Caco-2 (cell line): ENCODE measurements at regions not wholly inside any gene's neighbourhood (a gene's known extent, or its start where the extent isn't known, plus 50 kb on each side); places are given as distances from the start of the nearest gene placed in this dataset.

Experiments used
- BruUV-seq: library from RNA; stranded (reverse); fragments of 400-500 nt; replicated peaks from 2 replicates; lab custom pipeline; 2021; lab: Mats Ljungman, UMichigan
- CTCF ChIA-PET: fragments of 300-600 bp; sonication (Branson Sonifier 250); formaldehyde crosslinking; loops from one replicate; lab custom pipeline; 2022; ENCODE audit warnings: antibody characterized with exemption; lab: Charles Lee
- POLR2A ChIA-PET: fragments of 300-600 bp; sonication (Branson Sonifier 250); formaldehyde crosslinking; loops from one replicate; lab custom pipeline; 2022; ENCODE audit warnings: antibody characterized with exemption; lab: Charles Lee
- DNase-seq, 2 experiments: peaks; one replicate each; pipeline versions ENCODE4 v3.0.0 to v3.0.0-alpha.2; 2020 to 2022
- H3K27me3 ChIP-seq: replicated peaks from 2 replicates; pipeline ENCODE4 v1.6.0; 2011; ENCODE audit warnings: low read length; ENCODE audit not compliant: control insufficient read depth, insufficient read depth
- H3K36me3 ChIP-seq: 2 replicates; pipeline ENCODE4 v1.5.1; 2011; ENCODE audit warnings: low read length; ENCODE audit not compliant: control insufficient read depth, insufficient read depth
- H3K4me1 ChIP-seq: fragments of 250-450 bp; sonication (Bioruptor Pico); 2 replicates; pipeline ENCODE4 v1.5.1; 2020; ENCODE audit warnings: mild to moderate bottlenecking
- H3K4me3 ChIP-seq: 2 replicates; pipeline ENCODE4 v1.5.1; 2011; ENCODE audit warnings: low read depth, mild to moderate bottlenecking, control low read depth, low read length
- H3K9me3 ChIP-seq: fragments of 250-450 bp; sonication (Bioruptor Pico); 2 replicates; pipeline ENCODE4 v1.5.1; 2020; ENCODE audit warnings: mild to moderate bottlenecking, moderate library complexity
- H3K27ac Mint-ChIP-seq: one replicate; pipeline ENCODE4 v1.8.0; 2022; ENCODE audit warnings: mixed read lengths; ENCODE audit not compliant: unreplicated experiment
- H3K27me3 Mint-ChIP-seq: one replicate; pipeline ENCODE4 v1.8.0; 2022; ENCODE audit warnings: mixed read lengths; ENCODE audit not compliant: insufficient read depth, unreplicated experiment
- H3K36me3 Mint-ChIP-seq: one replicate; pipeline ENCODE4 v1.8.0; 2022; ENCODE audit warnings: mild to moderate bottlenecking, mixed read lengths; ENCODE audit not compliant: insufficient read depth, unreplicated experiment
- H3K4me1 Mint-ChIP-seq: one replicate; pipeline ENCODE4 v1.8.0; 2022; ENCODE audit warnings: low read depth, mixed read lengths; ENCODE audit not compliant: unreplicated experiment
- H3K4me3 Mint-ChIP-seq: one replicate; pipeline ENCODE4 v1.8.0; 2022; ENCODE audit warnings: mild to moderate bottlenecking, moderate library complexity, mixed read lengths; ENCODE audit not compliant: unreplicated experiment
- H3K9me3 Mint-ChIP-seq: one replicate; pipeline ENCODE4 v1.8.0; 2022; ENCODE audit warnings: mixed read lengths; ENCODE audit not compliant: unreplicated experiment
- intact Hi-C: fragments of 100-400 bp; cut with micrococcal nuclease; formaldehyde crosslinking; loops from one replicate; pipeline ENCODE4 v1.10.0; 2022; ENCODE audit not compliant: unreplicated experiment
- TF ChIP-seq, protein P1 (sequence below), 2 experiments: fragments of 200-600 bp in 1 of 2; IDR thresholded peaks; 1 replicate in 1 of 2; 2 replicates in 1 of 2; pipeline versions ENCODE4 v1.5.1 to v1.8.0; 2011 to 2022; ENCODE audit warnings: antibody characterized with exemption in 1 of 2, control low read depth in 1 of 2, inconsistent platforms in 1 of 2, low read depth in 1 of 2, low read length in 1 of 2, mild to moderate bottlenecking in 1 of 2, moderate library complexity in 1 of 2; ENCODE audit not compliant: insufficient read depth in 1 of 2, severe bottlenecking in 1 of 2, unreplicated experiment in 1 of 2

DNA sequence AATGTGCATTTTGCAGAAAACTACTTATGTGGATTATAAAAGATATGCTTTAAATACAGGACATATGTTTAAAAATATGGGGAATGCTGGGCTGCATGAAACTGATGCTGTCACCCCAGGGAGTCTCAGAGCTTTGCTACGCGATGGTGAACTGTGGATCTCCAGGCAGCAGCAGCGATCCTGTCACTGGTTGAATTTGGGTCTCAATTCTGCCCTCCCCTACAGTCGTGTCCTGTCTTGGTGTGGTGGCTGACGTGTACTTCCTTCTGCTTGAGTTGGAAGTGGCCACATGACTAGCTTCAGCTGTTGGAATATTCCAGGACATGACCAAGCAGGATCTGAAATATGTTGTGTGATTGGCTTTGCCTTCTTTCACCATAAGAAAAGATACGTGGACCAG, 222.9 kb upstream of the AJAP1 start:
- BruUV-seq = no TSS peak
- no peaks in the 10 kb centered on the region for H3K27me3 ChIP-seq
- Mint-ChIP-seq H3K9me3 (peaks cover 22% of the 10 kb centered on the region), H3K4me3 (no peak overlapping the region), H3K36me3 (no peaks in the 10 kb centered on the region), H3K27ac (no peak overlapping the region), H3K27me3 (no peaks in the 10 kb centered on the region), H3K4me1 (no peaks in the 10 kb centered on the region)
- H3K4me1 ChIP-seq = no peaks in the 10 kb centered on the region
- ChIA-PET POLR2A (no interaction called here), CTCF (no interaction called here)
- intact Hi-C loops = no loop called here
- no peak for DNase-seq
- no peaks in the 10 kb centered on the region for H3K36me3 ChIP-seq
- H3K9me3 ChIP-seq = no peaks in the 10 kb centered on the region
- no peak overlapping the region for H3K4me3 ChIP-seq
- TF ChIP-seq, protein P1, sequence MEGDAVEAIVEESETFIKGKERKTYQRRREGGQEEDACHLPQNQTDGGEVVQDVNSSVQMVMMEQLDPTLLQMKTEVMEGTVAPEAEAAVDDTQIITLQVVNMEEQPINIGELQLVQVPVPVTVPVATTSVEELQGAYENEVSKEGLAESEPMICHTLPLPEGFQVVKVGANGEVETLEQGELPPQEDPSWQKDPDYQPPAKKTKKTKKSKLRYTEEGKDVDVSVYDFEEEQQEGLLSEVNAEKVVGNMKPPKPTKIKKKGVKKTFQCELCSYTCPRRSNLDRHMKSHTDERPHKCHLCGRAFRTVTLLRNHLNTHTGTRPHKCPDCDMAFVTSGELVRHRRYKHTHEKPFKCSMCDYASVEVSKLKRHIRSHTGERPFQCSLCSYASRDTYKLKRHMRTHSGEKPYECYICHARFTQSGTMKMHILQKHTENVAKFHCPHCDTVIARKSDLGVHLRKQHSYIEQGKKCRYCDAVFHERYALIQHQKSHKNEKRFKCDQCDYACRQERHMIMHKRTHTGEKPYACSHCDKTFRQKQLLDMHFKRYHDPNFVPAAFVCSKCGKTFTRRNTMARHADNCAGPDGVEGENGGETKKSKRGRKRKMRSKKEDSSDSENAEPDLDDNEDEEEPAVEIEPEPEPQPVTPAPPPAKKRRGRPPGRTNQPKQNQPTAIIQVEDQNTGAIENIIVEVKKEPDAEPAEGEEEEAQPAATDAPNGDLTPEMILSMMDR (IDR thresholded peaks at IDR 0.05; ENCODE audit: insufficient read depth in 1 of 2, low read depth in 1 of 2, low read length in 1 of 2, severe bottlenecking in 1 of 2, unreplicated experiment in 1 of 2) = no peak

DNA sequence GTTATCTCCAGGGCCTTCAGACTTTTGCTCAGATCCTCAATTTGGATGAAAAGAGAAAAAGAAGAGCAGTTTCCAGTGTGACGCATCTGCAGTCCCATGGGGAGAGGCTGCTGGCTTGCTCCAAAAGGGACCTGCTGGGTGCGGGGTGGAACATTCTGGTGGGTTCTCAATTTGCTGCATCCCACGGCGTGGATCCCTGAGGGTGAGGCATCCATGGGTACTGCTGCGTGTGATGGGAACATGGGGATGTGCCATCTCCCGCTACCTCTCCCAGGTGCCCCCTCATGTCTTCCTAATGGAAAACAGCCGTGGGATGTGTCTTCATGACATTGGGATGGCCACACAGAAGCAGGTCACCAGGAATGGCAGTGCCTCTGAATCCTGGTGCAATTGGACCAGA, 221.3 kb upstream of the AJAP1 start:
- ChIA-PET CTCF (no interaction called here), POLR2A (no interaction called here)
- no peak overlapping the region for H3K27ac Mint-ChIP-seq
- H3K27me3 ChIP-seq = no peaks in the 10 kb centered on the region
- no TSS peak for BruUV-seq
- TF ChIP-seq, protein P1 (IDR thresholded peaks at IDR 0.05; ENCODE audit: insufficient read depth in 1 of 2, low read depth in 1 of 2, low read length in 1 of 2, severe bottlenecking in 1 of 2, unreplicated experiment in 1 of 2) = no peak
- no peaks in the 10 kb centered on the region for H3K4me1 ChIP-seq
- H3K4me1 Mint-ChIP-seq = no peaks in the 10 kb centered on the region
- no peaks in the 10 kb centered on the region for H3K36me3 Mint-ChIP-seq
- H3K9me3 ChIP-seq = no peaks in the 10 kb centered on the region
- no peaks in the 10 kb centered on the region for H3K36me3 ChIP-seq
- no peak for DNase-seq
- peaks cover 22% of the 10 kb centered on the region for H3K9me3 Mint-ChIP-seq
- H3K4me3 Mint-ChIP-seq = no peak overlapping the region
- H3K27me3 Mint-ChIP-seq = no peaks in the 10 kb centered on the region
- H3K4me3 ChIP-seq = no peak overlapping the region
- intact Hi-C loops = no loop called here

DNA sequence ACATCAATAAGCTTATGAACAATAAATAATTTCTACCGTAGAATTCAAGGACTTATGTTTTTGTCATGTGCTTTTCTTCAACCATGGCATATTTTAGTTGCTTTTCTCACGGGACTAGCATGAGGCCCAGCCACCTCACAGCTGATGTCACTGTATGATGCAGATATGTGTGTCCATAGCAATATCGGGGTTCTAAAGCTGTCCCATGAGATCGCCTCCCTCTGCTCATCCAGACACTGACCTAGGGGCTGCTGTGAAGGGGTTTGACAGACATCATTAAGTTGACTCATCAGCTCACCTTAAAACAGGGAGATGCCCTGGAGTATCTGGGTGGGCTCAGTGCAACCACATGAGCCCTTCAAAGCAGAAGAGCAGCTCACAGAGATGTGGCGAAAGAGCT, 210.3 kb upstream of the AJAP1 start:
- TF ChIP-seq, protein P1 (IDR thresholded peaks at IDR 0.05; ENCODE audit: insufficient read depth in 1 of 2, low read depth in 1 of 2, low read length in 1 of 2, severe bottlenecking in 1 of 2, unreplicated experiment in 1 of 2) = no peak
- BruUV-seq = no TSS peak
- Mint-ChIP-seq H3K4me1 (no peaks in the 10 kb centered on the region), H3K4me3 (no peak overlapping the region), H3K36me3 (no peaks in the 10 kb centered on the region), H3K9me3 (no peaks in the 10 kb centered on the region), H3K27me3 (peaks cover 25% of the 10 kb centered on the region), H3K27ac (no peak overlapping the region)
- Histone ChIP-seq H3K27me3 (no peaks in the 10 kb centered on the region), H3K4me1 (no peaks in the 10 kb centered on the region), H3K9me3 (no peaks in the 10 kb centered on the region), H3K4me3 (no peak overlapping the region), H3K36me3 (no peaks in the 10 kb centered on the region)
- no peak for DNase-seq
- POLR2A ChIA-PET = no interaction called here
- intact Hi-C loops = no loop called here
- CTCF ChIA-PET = no interaction called here
